ENCODE measurements at regions not wholly inside any gene's neighbourhood (a gene's known extent, or its start where the extent isn't known, plus 50 kb on each side); places are given as distances from the start of the nearest gene placed in this dataset.
A peak's percentile ranks its signal among the peaks of the same experiment; 100 is the strongest.

DNA sequence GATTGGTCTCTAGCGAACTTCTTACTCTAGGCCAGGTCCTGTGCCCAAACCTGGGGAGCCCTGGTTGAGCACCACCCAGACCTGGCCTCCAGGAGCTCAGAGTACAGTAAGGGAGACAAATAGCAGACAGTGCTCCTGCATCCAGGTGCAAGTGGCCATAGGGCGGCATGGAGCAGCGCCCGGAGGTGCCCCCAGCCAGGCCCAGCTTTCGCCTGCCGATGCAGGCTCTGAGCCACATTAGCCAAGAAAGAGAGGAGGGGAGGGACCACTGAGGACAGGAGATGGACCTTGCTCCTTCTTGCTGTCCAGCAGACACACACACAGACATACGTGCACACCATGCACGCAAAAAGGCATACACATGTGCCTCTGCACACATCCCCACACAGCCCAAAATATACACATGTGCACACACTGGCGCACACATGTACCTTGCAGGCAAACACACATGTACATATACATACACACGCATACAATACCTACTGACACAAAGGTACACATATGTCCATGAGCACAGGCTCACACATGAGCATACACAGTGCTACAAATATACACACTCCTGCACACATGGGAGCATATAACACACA is 68.7 kb upstream of the FGF3 start:
- Histone ChIP-seq H3K9me3 (ENCODE audit: control insufficient read depth, insufficient read depth, low read depth, low read length) (no peaks in the 10 kb centered on the region), H3K36me3 (ENCODE audit: control insufficient read depth, insufficient read depth, low read length) (no peaks in the 10 kb centered on the region), H3K4me1 (ENCODE audit: control insufficient read depth, insufficient read depth, low read length) (peaks cover 20% of the 10 kb centered on the region), H3K4me3 (ENCODE audit: low read depth, low read length) (no peak overlapping the region), H3K27me3 (ENCODE audit: control insufficient read depth, insufficient read depth, low read length) (peaks cover 35% of the 10 kb centered on the region), H3K27ac (ENCODE audit: low read depth, low read length) (no peak overlapping the region), H3K9ac (ENCODE audit: low read length) (no peak overlapping the region)

DNA sequence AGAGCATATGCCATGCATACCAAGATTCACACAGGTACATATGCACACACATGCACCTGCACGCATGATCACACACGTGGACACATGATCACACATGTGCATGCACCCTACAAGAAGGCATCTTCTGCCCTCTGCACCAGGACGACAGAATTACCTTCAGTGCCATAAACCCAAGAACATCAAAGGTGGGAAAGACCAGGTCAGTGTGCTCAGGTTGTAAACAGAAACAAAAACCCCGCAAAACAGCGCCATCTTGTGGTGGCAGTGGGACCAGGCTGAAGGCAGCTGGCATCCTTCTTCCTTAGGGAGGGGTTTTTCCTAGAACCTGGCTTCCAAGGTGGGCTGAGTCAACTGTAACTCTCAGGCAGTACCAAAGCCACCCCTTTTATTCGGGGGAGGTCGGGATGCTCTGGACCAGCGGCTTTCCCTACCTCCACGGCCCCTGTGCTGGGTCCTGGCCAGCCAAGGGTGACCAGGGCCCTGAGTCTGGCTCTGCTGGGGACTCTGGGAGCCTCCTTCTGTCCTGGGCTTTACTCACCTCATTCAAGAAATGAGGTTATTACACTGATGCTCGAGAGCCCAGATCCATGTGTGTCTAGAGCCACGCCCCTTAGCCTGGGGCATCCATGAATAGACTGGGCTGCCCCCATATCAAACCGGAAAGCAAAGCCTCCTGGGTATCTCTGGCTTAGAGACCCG is 69.4 kb upstream of the FGF3 start:
- Histone ChIP-seq H3K4me1 (ENCODE audit: control insufficient read depth, insufficient read depth, low read length) (peaks cover 24% of the 10 kb centered on the region), H3K27ac (ENCODE audit: low read depth, low read length) (no peak overlapping the region), H3K36me3 (ENCODE audit: control insufficient read depth, insufficient read depth, low read length) (no peaks in the 10 kb centered on the region), H3K4me3 (ENCODE audit: low read depth, low read length) (no peak overlapping the region), H3K27me3 (ENCODE audit: control insufficient read depth, insufficient read depth, low read length) (peaks cover 35% of the 10 kb centered on the region), H3K9me3 (ENCODE audit: control insufficient read depth, insufficient read depth, low read depth, low read length) (no peaks in the 10 kb centered on the region), H3K9ac (ENCODE audit: low read length) (peak overlapping the region; percentile 20)

DNA sequence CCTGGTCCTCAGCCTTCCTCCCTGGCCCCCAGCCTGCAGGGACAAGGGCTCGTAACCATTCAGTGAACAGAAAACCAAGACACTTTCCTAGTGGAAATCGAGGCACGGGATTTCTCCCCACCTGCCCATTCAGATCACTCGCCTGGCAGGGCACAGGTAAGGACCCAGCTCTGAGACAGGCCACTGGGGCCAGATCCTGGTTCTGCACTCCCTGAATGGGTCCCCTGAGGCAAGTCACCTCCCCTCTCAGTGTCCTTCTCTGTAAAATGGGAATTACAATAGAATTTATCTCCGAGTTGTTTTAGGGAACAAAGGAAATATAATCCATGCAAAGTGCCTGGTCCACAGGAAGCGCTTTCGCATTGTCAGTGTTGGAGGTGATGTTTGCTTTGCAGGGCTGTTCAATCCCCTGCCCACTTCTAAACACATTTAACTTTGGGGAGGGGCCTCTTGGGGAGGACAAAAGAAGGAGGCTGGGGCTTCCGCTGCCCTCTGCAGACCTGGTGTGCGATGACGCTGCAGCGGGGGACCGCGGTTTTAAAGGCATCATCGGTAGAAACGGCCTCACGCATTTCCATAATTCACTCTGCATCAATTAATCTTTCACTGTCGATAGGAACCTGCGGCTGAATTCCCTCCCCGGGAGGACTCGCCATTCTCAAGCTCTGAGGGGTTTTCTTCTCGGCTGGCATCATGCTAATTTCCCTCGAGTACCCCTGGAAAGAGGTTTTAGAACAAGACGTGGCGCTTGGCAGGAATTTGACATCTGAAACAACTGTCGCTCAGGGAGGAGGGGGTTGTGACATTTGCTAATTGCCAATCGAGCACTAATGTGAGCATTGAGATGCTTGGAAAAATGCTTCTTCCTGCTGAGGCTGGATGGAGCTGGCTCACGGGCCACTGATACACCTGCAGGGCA is 70.4 kb upstream of the FGF3 start:
- Histone ChIP-seq H3K36me3 (ENCODE audit: control insufficient read depth, insufficient read depth, low read length) (no peaks in the 10 kb centered on the region), H3K9ac (ENCODE audit: low read length) (no peak overlapping the region), H3K9me3 (ENCODE audit: control insufficient read depth, insufficient read depth, low read depth, low read length) (no peaks in the 10 kb centered on the region), H3K27ac (ENCODE audit: low read depth, low read length) (no peak overlapping the region), H3K27me3 (ENCODE audit: control insufficient read depth, insufficient read depth, low read length) (peaks cover 35% of the 10 kb centered on the region), H3K4me1 (ENCODE audit: control insufficient read depth, insufficient read depth, low read length) (peaks cover 24% of the 10 kb centered on the region), H3K4me3 (ENCODE audit: low read depth, low read length) (peak overlapping the region; percentile 29)

DNA sequence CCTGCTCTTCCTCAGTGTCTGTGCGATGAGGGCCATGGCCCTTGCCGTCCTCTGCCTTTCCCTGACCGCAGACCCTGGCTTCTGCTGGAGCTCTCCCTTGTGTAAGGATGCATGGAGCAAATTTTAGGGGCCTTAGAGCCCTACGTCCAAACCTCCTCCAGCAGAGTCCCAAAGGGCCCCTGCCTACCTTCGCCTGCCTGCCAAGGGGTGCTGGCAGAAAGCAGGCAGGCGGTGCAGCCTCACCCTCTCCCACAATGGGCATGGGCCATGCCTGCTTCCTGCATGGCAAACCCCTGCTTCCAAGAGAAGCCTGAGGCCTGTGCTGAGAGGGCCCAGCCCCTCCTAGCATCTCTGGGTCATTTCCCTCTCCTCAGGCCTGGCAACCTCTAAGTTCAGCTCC is 71.3 kb upstream of the FGF3 start:
- H3K36me3 ChIP-seq (ENCODE audit: control insufficient read depth, insufficient read depth, low read length), result no peaks in the 10 kb centered on the region
- peaks cover 35% of the 10 kb centered on the region for H3K27me3 ChIP-seq (ENCODE audit: control insufficient read depth, insufficient read depth, low read length)
- no peaks in the 10 kb centered on the region for H3K9me3 ChIP-seq (ENCODE audit: control insufficient read depth, insufficient read depth, low read depth, low read length)
- no peak overlapping the region for H3K9ac ChIP-seq (ENCODE audit: low read length)
- no peak overlapping the region; the same call in 1 of the 2 replicates for H3K4me3 ChIP-seq (ENCODE audit: low read depth, low read length)
- no peak overlapping the region for H3K27ac ChIP-seq (ENCODE audit: low read depth, low read length)
- peaks cover 24% of the 10 kb centered on the region for H3K4me1 ChIP-seq (ENCODE audit: control insufficient read depth, insufficient read depth, low read length)

DNA sequence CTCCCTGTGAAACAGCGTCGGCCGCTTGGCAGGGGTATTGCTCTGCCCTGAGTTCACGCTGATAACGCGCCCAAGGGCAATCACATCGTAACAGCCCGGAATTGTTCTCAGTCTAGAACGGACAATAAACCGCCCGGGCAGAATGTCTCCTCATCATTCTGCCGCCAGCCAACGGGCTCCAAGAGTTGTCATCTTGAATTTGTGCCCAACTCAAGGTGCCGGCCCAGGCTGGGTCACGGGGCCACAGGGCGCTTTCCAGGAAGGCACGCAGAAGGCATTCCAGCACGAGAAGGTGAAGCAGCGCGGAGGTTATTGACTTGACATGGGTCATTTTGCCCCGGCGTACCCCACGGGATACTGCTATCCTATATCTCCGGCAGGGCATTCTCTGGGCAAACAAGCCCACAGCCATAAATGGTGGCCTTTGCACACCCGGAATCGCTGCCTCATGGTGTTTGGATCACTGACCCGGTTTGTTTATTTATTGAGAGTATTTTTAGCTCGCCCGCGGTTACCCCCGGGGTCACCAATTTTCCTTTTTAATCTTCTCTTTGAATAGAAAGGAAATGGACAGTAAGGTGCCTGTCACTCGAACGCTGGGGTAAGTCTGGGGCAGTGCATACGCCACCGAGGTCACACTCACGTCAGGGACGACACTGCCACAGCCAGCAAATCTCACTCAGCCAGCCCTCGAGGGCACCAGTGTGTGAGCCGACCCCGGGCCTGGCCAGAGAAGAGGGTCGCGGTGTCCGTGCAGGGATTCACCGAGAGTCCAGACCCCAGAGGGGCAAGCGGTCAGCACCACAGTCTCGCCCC is 72.4 kb upstream of the FGF3 start:
- H3K9ac ChIP-seq (ENCODE audit: low read length), result no peak overlapping the region
- peaks cover 35% of the 10 kb centered on the region for H3K27me3 ChIP-seq (ENCODE audit: control insufficient read depth, insufficient read depth, low read length)
- H3K36me3 ChIP-seq (ENCODE audit: control insufficient read depth, insufficient read depth, low read length), result no peaks in the 10 kb centered on the region
- H3K27ac ChIP-seq (ENCODE audit: low read depth, low read length), result no peak overlapping the region
- no peaks in the 10 kb centered on the region for H3K9me3 ChIP-seq (ENCODE audit: control insufficient read depth, insufficient read depth, low read depth, low read length)
- peaks cover 24% of the 10 kb centered on the region for H3K4me1 ChIP-seq (ENCODE audit: control insufficient read depth, insufficient read depth, low read length)
- no peak overlapping the region for H3K4me3 ChIP-seq (ENCODE audit: low read depth, low read length)

DNA sequence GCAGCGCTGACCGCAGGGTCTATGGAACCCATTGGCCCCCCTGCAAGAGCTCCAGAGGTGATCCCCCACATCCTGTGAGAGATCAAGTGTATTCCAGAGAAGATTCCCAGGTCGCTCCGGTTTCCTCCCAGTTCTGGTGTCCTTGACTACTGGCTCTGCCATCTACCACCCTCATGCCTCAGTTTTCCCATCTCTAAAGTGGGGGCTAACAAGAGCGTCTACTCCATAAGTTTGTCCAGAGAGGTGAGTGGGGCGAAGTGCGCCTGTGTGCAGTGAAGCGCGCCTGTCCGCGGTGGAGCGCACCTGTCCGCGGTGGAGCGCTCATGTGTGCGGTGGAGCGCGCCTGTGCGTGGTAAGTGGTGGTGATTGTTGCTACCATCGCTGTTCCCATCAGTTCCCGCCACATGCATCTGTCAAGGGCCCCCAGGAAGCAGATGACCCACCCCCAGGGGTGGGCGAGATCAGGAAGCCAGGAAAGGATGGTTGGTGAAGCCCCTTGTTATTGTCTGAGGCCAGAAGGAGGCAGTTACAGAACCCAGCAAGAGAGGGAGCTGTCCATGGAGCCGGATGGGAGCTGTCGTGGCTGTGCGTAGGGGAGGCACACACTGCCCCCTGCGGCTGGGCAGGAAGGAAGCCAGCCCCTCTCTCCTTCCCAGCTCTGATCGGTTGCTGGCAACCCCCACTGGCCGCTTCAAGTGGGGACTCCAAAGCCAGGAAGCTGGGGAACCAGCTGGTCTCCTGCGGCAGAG is 73.2 kb upstream of the FGF3 start:
- H3K36me3 ChIP-seq (ENCODE audit: control insufficient read depth, insufficient read depth, low read length), result no peaks in the 10 kb centered on the region
- no peaks in the 10 kb centered on the region for H3K9me3 ChIP-seq (ENCODE audit: control insufficient read depth, insufficient read depth, low read depth, low read length)
- no peak overlapping the region for H3K9ac ChIP-seq (ENCODE audit: low read length)
- H3K4me1 ChIP-seq (ENCODE audit: control insufficient read depth, insufficient read depth, low read length), result peaks cover 24% of the 10 kb centered on the region
- no peak overlapping the region for H3K27ac ChIP-seq (ENCODE audit: low read depth, low read length)
- no peak overlapping the region for H3K4me3 ChIP-seq (ENCODE audit: low read depth, low read length)
- H3K27me3 ChIP-seq (ENCODE audit: control insufficient read depth, insufficient read depth, low read length), result peaks cover 35% of the 10 kb centered on the region

DNA sequence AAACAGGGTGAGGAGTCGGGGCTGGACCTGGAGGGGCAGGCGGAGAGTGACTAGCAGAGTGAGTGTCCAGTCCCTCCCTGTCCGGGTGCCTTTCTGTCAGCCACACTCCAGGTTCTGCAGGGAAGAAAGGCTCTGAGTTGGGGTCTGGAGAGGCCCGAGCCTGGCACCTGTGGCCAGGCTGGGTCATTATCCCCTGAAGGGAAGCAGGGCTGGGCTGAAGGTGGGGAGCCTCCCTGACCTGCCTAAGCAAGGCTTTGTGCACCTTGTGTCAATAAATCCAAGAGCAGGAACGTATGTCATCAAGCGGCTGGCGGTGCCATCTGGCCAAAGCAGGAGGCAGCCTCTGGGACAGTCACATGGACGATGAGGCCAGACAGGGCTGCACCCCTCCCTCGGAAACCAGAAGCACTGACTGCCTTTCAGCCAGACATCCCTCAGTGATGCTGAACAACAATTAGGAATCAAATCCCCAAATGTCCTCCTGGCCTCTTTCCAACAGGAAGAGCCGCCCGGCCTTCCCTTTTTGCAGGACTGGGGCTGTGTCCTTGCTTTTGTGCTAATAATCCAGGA is 73.9 kb upstream of the FGF3 start:
- Histone ChIP-seq H3K4me1 (ENCODE audit: control insufficient read depth, insufficient read depth, low read length) (peaks cover 24% of the 10 kb centered on the region), H3K36me3 (ENCODE audit: control insufficient read depth, insufficient read depth, low read length) (no peaks in the 10 kb centered on the region), H3K9me3 (ENCODE audit: control insufficient read depth, insufficient read depth, low read depth, low read length) (0 out of 2 replicates have a peak, but pooled peaks cover 2% of the 10 kb centered on the region), H3K27me3 (ENCODE audit: control insufficient read depth, insufficient read depth, low read length) (peaks cover 35% of the 10 kb centered on the region), H3K4me3 (ENCODE audit: low read depth, low read length) (no peak overlapping the region), H3K9ac (ENCODE audit: low read length) (no peak overlapping the region), H3K27ac (ENCODE audit: low read depth, low read length) (no peak overlapping the region)

DNA sequence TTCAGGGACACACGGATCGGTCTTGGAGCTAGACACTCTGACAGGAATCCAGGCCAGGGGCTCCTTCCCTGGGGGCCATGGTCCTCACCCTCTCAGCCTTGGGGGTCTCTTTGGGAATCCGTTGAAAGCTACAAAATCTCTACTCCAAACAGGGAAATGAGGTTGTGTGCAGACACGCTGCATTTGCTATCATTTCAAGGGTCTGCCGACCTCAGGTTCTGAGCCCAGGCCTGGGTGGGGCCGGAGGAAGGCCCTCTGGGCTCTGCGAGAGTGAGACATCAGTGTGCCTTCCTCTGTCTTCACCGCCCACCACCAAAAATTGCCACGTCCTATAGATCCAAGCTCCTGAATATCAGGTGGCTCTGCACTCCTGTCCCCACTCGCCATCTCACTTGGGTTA is 74.4 kb upstream of the FGF3 start:
- H3K27ac ChIP-seq (ENCODE audit: low read depth, low read length), result no peak overlapping the region
- H3K4me1 ChIP-seq (ENCODE audit: control insufficient read depth, insufficient read depth, low read length), result peaks cover 21% of the 10 kb centered on the region
- no peaks in the 10 kb centered on the region for H3K36me3 ChIP-seq (ENCODE audit: control insufficient read depth, insufficient read depth, low read length)
- no peak overlapping the region for H3K9ac ChIP-seq (ENCODE audit: low read length)
- H3K9me3 ChIP-seq (ENCODE audit: control insufficient read depth, insufficient read depth, low read depth, low read length), result 0 out of 2 replicates have a peak, but pooled peaks cover 4% of the 10 kb centered on the region
- H3K4me3 ChIP-seq (ENCODE audit: low read depth, low read length), result no peak overlapping the region
- peaks cover 35% of the 10 kb centered on the region for H3K27me3 ChIP-seq (ENCODE audit: control insufficient read depth, insufficient read depth, low read length)

DNA sequence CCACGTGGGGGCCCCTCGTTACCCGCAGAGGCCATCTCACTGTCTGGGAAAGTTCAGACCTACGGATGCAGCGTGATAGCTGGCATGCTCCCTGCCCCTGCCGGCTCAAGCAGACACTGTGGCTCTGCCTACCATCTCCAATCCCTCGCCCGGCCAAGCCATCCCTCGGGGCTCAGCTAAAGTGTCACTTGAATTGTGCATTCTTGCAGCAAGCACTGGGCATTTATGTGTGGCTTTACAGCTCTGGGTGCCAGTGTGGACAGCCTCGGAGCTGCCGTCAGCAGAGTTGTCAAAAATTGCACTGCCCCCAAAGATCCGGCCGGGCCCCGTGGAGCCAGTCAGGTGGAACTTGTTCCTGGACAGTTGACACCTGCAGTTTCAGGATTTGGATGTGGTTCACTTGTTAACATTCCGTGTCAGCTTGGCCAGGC is 75.0 kb upstream of the FGF3 start:
- Histone ChIP-seq H3K4me3 (ENCODE audit: low read depth, low read length) (no peak overlapping the region), H3K27me3 (ENCODE audit: control insufficient read depth, insufficient read depth, low read length) (peaks cover 34% of the 10 kb centered on the region), H3K27ac (ENCODE audit: low read depth, low read length) (no peak overlapping the region), H3K9ac (ENCODE audit: low read length) (no peak overlapping the region), H3K9me3 (ENCODE audit: control insufficient read depth, insufficient read depth, low read depth, low read length) (0 out of 2 replicates have a peak, but pooled peaks cover 4% of the 10 kb centered on the region), H3K36me3 (ENCODE audit: control insufficient read depth, insufficient read depth, low read length) (no peaks in the 10 kb centered on the region), H3K4me1 (ENCODE audit: control insufficient read depth, insufficient read depth, low read length) (peaks cover 20% of the 10 kb centered on the region)

DNA sequence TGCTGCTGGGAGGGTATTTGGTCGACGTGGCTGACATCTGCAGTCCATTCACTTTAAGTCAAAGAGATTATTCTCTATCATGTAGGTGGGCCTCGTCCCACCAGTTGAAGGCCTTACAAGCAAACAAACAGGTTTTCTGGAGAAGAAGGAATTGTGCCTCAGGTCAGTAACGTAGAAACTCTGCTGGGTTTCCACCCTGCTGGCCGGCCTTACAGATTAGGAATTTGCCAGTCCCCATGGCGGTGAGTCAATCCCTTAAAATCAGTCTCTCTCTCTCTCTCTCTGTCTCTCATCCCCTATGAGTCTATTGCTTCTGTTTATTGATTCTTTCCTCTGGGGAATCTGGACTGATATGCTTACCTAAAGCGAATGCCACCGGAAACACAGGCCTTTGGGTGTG is 75.4 kb upstream of the FGF3 start:
- Histone ChIP-seq H3K27me3 (ENCODE audit: control insufficient read depth, insufficient read depth, low read length) (peaks cover 29% of the 10 kb centered on the region), H3K4me3 (ENCODE audit: low read depth, low read length) (no peak overlapping the region), H3K9me3 (ENCODE audit: control insufficient read depth, insufficient read depth, low read depth, low read length) (0 out of 2 replicates have a peak, but pooled peaks cover 4% of the 10 kb centered on the region), H3K9ac (ENCODE audit: low read length) (no peak overlapping the region), H3K36me3 (ENCODE audit: control insufficient read depth, insufficient read depth, low read length) (no peaks in the 10 kb centered on the region), H3K4me1 (ENCODE audit: control insufficient read depth, insufficient read depth, low read length) (peaks cover 15% of the 10 kb centered on the region), H3K27ac (ENCODE audit: low read depth, low read length) (no peak overlapping the region)
